ENCODE measurements at regions not wholly inside any gene's neighbourhood (a gene's known extent, or its start where the extent isn't known, plus 50 kb on each side); places are given as distances from the start of the nearest gene placed in this dataset.

DNA sequence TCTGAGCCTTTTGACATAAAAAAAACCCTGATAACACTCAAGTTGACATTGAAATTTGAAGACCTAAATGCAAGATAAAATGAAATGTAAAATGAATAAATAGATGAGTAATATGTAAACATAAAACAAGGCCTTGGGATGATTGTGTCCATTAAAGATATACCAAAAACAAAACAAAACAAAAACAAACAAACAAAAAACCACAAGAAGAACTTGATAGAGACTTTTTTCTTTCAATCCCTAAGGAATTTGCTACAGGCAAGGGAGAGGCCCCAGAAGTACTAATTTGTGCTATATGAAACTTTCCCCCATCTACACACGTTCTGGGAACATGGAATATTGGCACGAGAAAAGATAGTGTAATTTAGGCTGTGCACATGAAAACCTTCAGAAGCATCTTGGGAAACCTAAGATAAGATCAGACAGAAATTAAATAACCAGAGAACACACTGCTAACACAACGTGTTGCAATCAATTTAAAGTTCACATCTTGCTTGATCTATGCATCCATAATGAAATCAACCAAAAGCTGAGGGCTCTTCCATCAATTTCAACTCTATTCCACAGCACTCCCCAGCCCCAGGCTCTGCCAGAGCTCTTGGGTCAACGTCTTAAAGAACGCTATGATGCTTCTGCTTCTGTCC, 201.1 kb upstream of the RREB1 start:
- H3K4me1 Mint-ChIP-seq (ENCODE audit: low read depth): no peaks in the 10 kb centered on the region

DNA sequence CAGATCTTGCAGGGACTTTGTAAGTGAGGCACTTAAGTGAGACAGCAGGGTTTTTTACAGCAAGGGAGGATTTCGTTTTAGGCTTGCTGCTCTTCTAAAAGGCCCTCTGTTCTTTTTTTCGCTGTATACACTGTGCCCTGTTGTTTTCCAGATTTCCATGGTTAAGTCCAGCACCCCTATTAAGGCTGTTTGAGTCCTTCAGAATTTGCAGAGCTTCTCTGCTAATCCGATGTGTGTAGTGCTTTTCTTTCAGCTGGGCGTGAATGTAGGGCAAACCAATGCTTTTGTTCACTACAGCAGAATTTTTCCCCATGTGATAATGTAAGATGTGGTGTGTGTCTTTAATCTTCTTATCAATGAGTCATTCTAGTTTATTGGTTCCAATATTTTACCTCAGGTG, 200.5 kb upstream of the RREB1 start:
- H3K4me3 Mint-ChIP-seq: no peak overlapping the region
- TF ChIP-seq, protein P1, sequence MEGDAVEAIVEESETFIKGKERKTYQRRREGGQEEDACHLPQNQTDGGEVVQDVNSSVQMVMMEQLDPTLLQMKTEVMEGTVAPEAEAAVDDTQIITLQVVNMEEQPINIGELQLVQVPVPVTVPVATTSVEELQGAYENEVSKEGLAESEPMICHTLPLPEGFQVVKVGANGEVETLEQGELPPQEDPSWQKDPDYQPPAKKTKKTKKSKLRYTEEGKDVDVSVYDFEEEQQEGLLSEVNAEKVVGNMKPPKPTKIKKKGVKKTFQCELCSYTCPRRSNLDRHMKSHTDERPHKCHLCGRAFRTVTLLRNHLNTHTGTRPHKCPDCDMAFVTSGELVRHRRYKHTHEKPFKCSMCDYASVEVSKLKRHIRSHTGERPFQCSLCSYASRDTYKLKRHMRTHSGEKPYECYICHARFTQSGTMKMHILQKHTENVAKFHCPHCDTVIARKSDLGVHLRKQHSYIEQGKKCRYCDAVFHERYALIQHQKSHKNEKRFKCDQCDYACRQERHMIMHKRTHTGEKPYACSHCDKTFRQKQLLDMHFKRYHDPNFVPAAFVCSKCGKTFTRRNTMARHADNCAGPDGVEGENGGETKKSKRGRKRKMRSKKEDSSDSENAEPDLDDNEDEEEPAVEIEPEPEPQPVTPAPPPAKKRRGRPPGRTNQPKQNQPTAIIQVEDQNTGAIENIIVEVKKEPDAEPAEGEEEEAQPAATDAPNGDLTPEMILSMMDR (IDR thresholded peaks at IDR 0.05): no peak
- no peak overlapping the region for H3K27ac Mint-ChIP-seq
- peaks cover 3% of the 10 kb centered on the region for H3K9me3 Mint-ChIP-seq
- no peaks in the 10 kb centered on the region for H3K4me1 Mint-ChIP-seq (ENCODE audit: low read depth)
- no peaks in the 10 kb centered on the region for H3K36me3 Mint-ChIP-seq (ENCODE audit: low read depth)
- peaks cover 9% of the 10 kb centered on the region for H3K27me3 Mint-ChIP-seq (ENCODE audit: insufficient read depth)
- DNase-seq: no peak

More for the DNA sequence above, 201.1 kb upstream of the RREB1 start:
- Mint-ChIP-seq H3K27ac (no peak overlapping the region), H3K4me3 (no peak overlapping the region), H3K27me3 (ENCODE audit: insufficient read depth) (peaks cover 9% of the 10 kb centered on the region), H3K36me3 (ENCODE audit: low read depth) (no peaks in the 10 kb centered on the region), H3K9me3 (peaks cover 5% of the 10 kb centered on the region)
- TF ChIP-seq, protein P1 (IDR thresholded peaks at IDR 0.05): no peak
- DNase-seq: no peak

DNA sequence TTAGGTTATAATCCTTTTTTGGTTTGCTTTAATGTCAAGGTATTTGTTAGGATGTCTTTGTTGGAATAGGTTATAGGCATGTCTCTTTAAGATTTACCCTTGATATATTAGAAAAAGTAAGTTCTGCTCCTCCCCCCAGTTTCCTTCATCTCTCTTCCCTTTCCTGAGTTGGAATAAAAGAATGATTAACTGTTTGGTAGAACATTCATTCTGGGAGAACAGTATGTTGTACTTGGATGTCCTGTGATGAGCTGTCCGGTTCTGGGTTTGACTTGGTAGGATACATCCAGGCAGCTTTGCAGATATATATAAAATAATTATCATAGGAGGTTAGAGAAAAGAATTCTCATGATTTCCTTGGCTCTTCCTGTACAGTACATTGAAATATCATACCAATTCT, 199.6 kb upstream of the RREB1 start:
- no peak for DNase-seq
- Mint-ChIP-seq H3K4me1 (ENCODE audit: low read depth) (no peaks in the 10 kb centered on the region), H3K27me3 (ENCODE audit: insufficient read depth) (peaks cover 9% of the 10 kb centered on the region), H3K27ac (no peak overlapping the region), H3K4me3 (no peak overlapping the region), H3K36me3 (ENCODE audit: low read depth) (no peaks in the 10 kb centered on the region), H3K9me3 (no peaks in the 10 kb centered on the region; the same call in 1 of the 2 replicates)
- TF ChIP-seq, protein P1 (IDR thresholded peaks at IDR 0.05): no peak

DNA sequence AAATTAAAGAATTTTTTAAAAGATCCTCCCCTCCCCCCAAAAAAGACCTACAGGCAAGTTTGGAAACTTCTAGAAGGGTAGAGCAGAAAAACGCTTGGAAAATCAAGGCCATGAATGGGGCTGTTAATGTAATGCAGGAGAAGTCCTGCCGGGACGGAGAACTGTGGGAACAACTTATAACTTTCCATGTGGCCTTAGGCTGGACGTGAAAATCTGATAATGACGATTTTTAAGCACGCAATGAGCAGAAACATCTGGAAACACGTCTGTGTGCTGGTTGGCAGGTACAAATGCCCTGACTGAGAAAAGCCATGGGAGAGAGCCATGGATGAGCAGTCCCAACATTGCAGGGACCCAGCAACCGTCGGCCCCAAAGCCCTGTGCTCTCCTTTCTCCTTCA, 198.7 kb upstream of the RREB1 start:
- H3K27me3 Mint-ChIP-seq (ENCODE audit: insufficient read depth): peaks cover 9% of the 10 kb centered on the region
- DNase-seq: no peak
- no peak overlapping the region for H3K27ac Mint-ChIP-seq
- H3K36me3 Mint-ChIP-seq (ENCODE audit: low read depth): no peaks in the 10 kb centered on the region
- H3K4me3 Mint-ChIP-seq: no peak overlapping the region
- no peaks in the 10 kb centered on the region; the same call in 1 of the 2 replicates for H3K9me3 Mint-ChIP-seq
- TF ChIP-seq, protein P1 (IDR thresholded peaks at IDR 0.05): no peak
- H3K4me1 Mint-ChIP-seq (ENCODE audit: low read depth): no peaks in the 10 kb centered on the region

DNA sequence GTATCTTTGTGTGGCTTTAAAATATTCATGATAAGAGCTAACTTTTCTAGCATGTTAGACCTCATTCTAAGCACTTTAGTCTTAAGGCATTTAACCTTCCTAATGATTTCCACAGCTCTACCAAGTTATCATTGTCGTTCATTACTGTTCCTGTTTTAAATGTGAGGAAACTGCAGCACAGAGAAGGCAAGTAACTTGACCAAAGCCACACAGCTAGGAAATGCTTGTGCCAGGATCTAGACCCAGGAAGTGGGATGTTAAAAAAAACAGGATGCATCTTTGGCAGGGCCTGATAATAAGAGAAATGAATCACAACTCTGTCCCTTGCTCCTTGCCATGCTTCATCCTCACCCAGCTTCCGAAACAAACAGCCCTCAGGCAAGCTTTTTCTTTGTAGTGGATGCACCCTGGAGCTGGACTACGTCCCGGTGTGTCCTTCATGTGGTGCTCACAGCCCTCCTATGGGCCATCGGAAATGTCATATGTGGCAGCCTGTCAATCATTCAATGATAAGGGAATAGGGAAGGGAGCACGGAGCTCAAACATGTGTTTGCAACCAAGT, 196.9 kb upstream of the RREB1 start:
- Mint-ChIP-seq H3K4me1 (ENCODE audit: low read depth) (peaks cover 2% of the 10 kb centered on the region; the same call in 1 of the 2 replicates), H3K9me3 (no peaks in the 10 kb centered on the region; the same call in 1 of the 2 replicates), H3K27ac (no peak overlapping the region), H3K4me3 (no peak overlapping the region), H3K27me3 (ENCODE audit: insufficient read depth) (peaks cover 6% of the 10 kb centered on the region), H3K36me3 (ENCODE audit: low read depth) (no peaks in the 10 kb centered on the region)
- TF ChIP-seq, protein P1 (IDR thresholded peaks at IDR 0.05): no peak
- no peak for DNase-seq

Data from HFFc6 (cell line).